ENCODE measurements at regions not wholly inside any gene's neighbourhood (a gene's known extent, or its start where the extent isn't known, plus 50 kb on each side); places are given as distances from the start of the nearest gene placed in this dataset.
"Not testable (repeated sequence)": the region's sequence is repeated elsewhere in the genome, so short reads cannot be mapped to it uniquely, and the experiment has no call there.

- peak; percentile 28; the same call in 1 of the 2 replicates for TF ChIP-seq CTCF (conservative IDR thresholded peaks at IDR 0.05)
- not testable (repeated sequence) for H3K27ac ChIP-seq
Observed at GRCh38 chr3:111006485-111006884, 65.1 kb upstream of the NECTIN3 start.

- H3K27ac ChIP-seq = no peak overlapping the region
- TF ChIP-seq ZFX (IDR thresholded peaks at IDR 0.05) (no peak), CTCF (conservative IDR thresholded peaks at IDR 0.05) (peak; percentile 31)
Observed at GRCh38 chr3:111012388-111013248, 59.0 kb upstream of the NECTIN3 start.
